Lung (tissue), 11 donors: ENCODE measurements at regions not wholly inside any gene's neighbourhood (a gene's known extent, or its start where the extent isn't known, plus 50 kb on each side); places are given as distances from the start of the nearest gene placed in this dataset.

Experiments
- ATAC-seq: fragments of 200-7000 bp; cut with Tn5 transposase; one replicate; pipeline ENCODE4 v1.9.1; 2020; ENCODE audit warnings: moderate number of reproducible peaks; ENCODE audit not compliant: insufficient read depth, low FRiP score
- DNase-seq, 3 donors: peaks; one replicate each; pipeline ENCODE4 v3.0.0-alpha.2; 2013 to 2017
- H3K27ac ChIP-seq, 2 donors: one replicate each; pipeline ENCODE4 v1.5.1; 2013; ENCODE audit warnings: mild to moderate bottlenecking in 2 of 2, moderate library complexity in 2 of 2, control low read depth in 1 of 2, inconsistent platforms in 1 of 2, low read depth in 1 of 2, low read length in 1 of 2
- H3K27me3 ChIP-seq, 3 donors: one replicate each; pipeline ENCODE4 v1.5.1; 2013; ENCODE audit warnings: low read length in 2 of 3; ENCODE audit not compliant: control insufficient read depth in 3 of 3, insufficient read depth in 3 of 3
- H3K36me3 ChIP-seq, 4 donors: one replicate each; pipeline ENCODE4 v1.5.1; 2013; ENCODE audit warnings: low read length in 4 of 4, mild to moderate bottlenecking in 1 of 4, moderate library complexity in 1 of 4; ENCODE audit not compliant: control insufficient read depth in 4 of 4, insufficient read depth in 4 of 4
- H3K4me1 ChIP-seq, 5 donors: one replicate each; pipeline ENCODE4 v1.5.1; 2013; ENCODE audit warnings: low read length in 5 of 5, mild to moderate bottlenecking in 2 of 5, moderate library complexity in 1 of 5; ENCODE audit not compliant: control insufficient read depth in 5 of 5, insufficient read depth in 5 of 5
- H3K4me3 ChIP-seq: one replicate; pipeline ENCODE4 v1.5.1; 2013; ENCODE audit warnings: mild to moderate bottlenecking, control low read depth, moderate library complexity
- H3K9ac ChIP-seq, 2 donors: one replicate each; pipeline ENCODE4 v1.5.1; 2013; ENCODE audit warnings: low read length in 2 of 2, control low read depth in 1 of 2; ENCODE audit not compliant: insufficient read depth in 1 of 2
- H3K9me3 ChIP-seq, 4 donors: one replicate each; pipeline ENCODE4 v1.5.1; 2013; ENCODE audit warnings: low read length in 3 of 4, mild to moderate bottlenecking in 1 of 4, moderate library complexity in 1 of 4; ENCODE audit not compliant: control insufficient read depth in 4 of 4, insufficient read depth in 3 of 4
- CTCF ChIP-seq: IDR thresholded peaks from 2 replicates; pipeline ENCODE4 v1.5.1; 2012; ENCODE audit warnings: mild to moderate bottlenecking; ENCODE audit errors: control extremely low read depth, extremely low read depth
- WGBS, 2 donors: extraction: QIAGEN DNeasy Blood & Tissue Kit; methylation state at CpG; one replicate each; pipeline ENCODE4 v1.1.7; 2013; 5-methylcytosine and 5-hydroxymethylcytosine counted together
- donor health status: control.
- donor health status: control.
- donor health status: Bipolar disorder and iron deficiency.
- donor health status: healthy.
- donor health status: DM: yes; HTN: yes; CAD: no.

GRCh38 chr16:86364653-86365380 lies 145.5 kb upstream of the FOXF1 start:
- no peak for TF ChIP-seq CTCF
- Histone ChIP-seq H3K36me3 (no peaks in the 10 kb centered on the region), H3K9ac (no peak overlapping the region), H3K27ac (no peak overlapping the region), H3K27me3 (peaks cover 0 to 39% (median 0%) of the 10 kb centered on the region in 3 donors), H3K9me3 (no peaks in the 10 kb centered on the region), H3K4me1 (peaks cover 0 to 49% (median 2%) of the 10 kb centered on the region in 5 donors), H3K4me3 (no peak overlapping the region)
- ATAC-seq: no peak
- no peak for DNase-seq
- WGBS, 2 donors: 85 to 90% methylated on average over 13 of the region's 13 CpGs

- no peak overlapping the region for H3K9ac ChIP-seq
- no peak overlapping the region for H3K4me3 ChIP-seq
- no peaks in the 10 kb centered on the region for H3K9me3 ChIP-seq
- H3K36me3 ChIP-seq: no peaks in the 10 kb centered on the region
- ATAC-seq (no peak), DNase-seq (peak; percentile 81 to 85 (median 84))
- peaks cover 0 to 36% (median 0%) of the 10 kb centered on the region in 3 donors for H3K27me3 ChIP-seq
- H3K27ac ChIP-seq: no peak overlapping the region
- H3K4me1 ChIP-seq: peaks cover 0 to 49% (median 2%) of the 10 kb centered on the region in 5 donors
- WGBS, 2 donors: 70 to 74% methylated on average over 19 of the region's 19 CpGs
- no peak for TF ChIP-seq CTCF
Measured at GRCh38 chr16:86365513-86366273, 144.6 kb upstream of the FOXF1 start.

- WGBS, 2 donors: 15 to 37% methylated on average over 1 of the region's 1 CpG
- Histone ChIP-seq H3K9ac (no peak overlapping the region), H3K4me1 (peaks cover 0 to 49% (median 2%) of the 10 kb centered on the region in 5 donors), H3K36me3 (no peaks in the 10 kb centered on the region), H3K4me3 (no peak overlapping the region), H3K9me3 (no peaks in the 10 kb centered on the region), H3K27ac (no peak overlapping the region), H3K27me3 (peaks cover 0 to 30% (median 0%) of the 10 kb centered on the region in 3 donors)
- no peak for TF ChIP-seq CTCF
- ATAC-seq: no peak
- DNase-seq: peak in 2 of 3 donors; percentile 85 to 88
Measured at GRCh38 chr16:86366481-86366880, 143.8 kb upstream of the FOXF1 start.
